Stimulated activated CD4-positive, alpha-beta T cell treated with anti-CD3 and anti-CD28 coated beads, Interleukin-1b, Interleukin-23, amount 100 ng/mL, for 48 hours (primary cell): ENCODE measurements at regions not wholly inside any gene's neighbourhood (a gene's known extent, or its start where the extent isn't known, plus 50 kb on each side); places are given as distances from the start of the nearest gene placed in this dataset.
"Not testable (repeated sequence)": the region's sequence is repeated elsewhere in the genome, so short reads cannot be mapped to it uniquely, and the experiment has no call there.

Experiments used
- DNase-seq: peaks from one replicate; pipeline ENCODE4 v3.0.0-alpha.2; 2020

GRCh38 chr10:117754770-117755658 lies 212.5 kb downstream of the EMX2 start:
- DNase-seq, result no peak

GRCh38 chr10:117755659-117756014 lies 213.1 kb downstream of the EMX2 start:
- DNase-seq, result no peak

- no peak for DNase-seq
Measured at GRCh38 chr10:117757086-117757720, 214.7 kb downstream of the EMX2 start.

GRCh38 chr10:117759266-117759665 lies 216.7 kb downstream of the EMX2 start:
- no peak for DNase-seq

GRCh38 chr10:117761695-117762094 lies 219.1 kb downstream of the EMX2 start:
- no peak for DNase-seq

GRCh38 chr10:117762126-117762818 lies 219.7 kb downstream of the EMX2 start:
- DNase-seq, result no peak

- no peak for DNase-seq
Measured at GRCh38 chr10:117762819-117763172, 220.2 kb downstream of the EMX2 start.

- DNase-seq, result no peak
Measured at GRCh38 chr10:117763528-117763927, 221.0 kb downstream of the EMX2 start.

GRCh38 chr10:117768333-117769042 lies 225.9 kb downstream of the EMX2 start:
- no peak for DNase-seq

- DNase-seq, result no peak
Measured at GRCh38 chr10:117775526-117775925, 233.0 kb downstream of the EMX2 start.

- DNase-seq, result not testable (repeated sequence)
Measured at GRCh38 chr10:117777222-117777621, 234.7 kb downstream of the EMX2 start.

GRCh38 chr10:117778241-117778640 lies 235.7 kb downstream of the EMX2 start:
- DNase-seq, result no peak

- DNase-seq, result no peak
Measured at GRCh38 chr10:117780411-117780810, 237.9 kb downstream of the EMX2 start.

- DNase-seq, result no peak
Measured at GRCh38 chr10:117781216-117781831, 238.8 kb downstream of the EMX2 start.

GRCh38 chr10:117782276-117782675 lies 239.7 kb downstream of the EMX2 start:
- DNase-seq, result no peak

GRCh38 chr10:117783698-117784395 lies 241.3 kb downstream of the EMX2 start:
- no peak for DNase-seq

- no peak for DNase-seq
Measured at GRCh38 chr10:117784776-117785175, 242.2 kb downstream of the EMX2 start.

GRCh38 chr10:117788911-117789310 lies 246.4 kb downstream of the EMX2 start:
- DNase-seq, result no peak

GRCh38 chr10:117790179-117790578 lies 247.6 kb downstream of the EMX2 start:
- DNase-seq, result no peak

- no peak for DNase-seq
Measured at GRCh38 chr10:117790621-117791020, 248.1 kb downstream of the EMX2 start.

- no peak for DNase-seq
Measured at GRCh38 chr10:117792214-117792613, 249.7 kb downstream of the EMX2 start.

- DNase-seq, result no peak
Measured at GRCh38 chr10:117796130-117796745, 250.5 kb downstream of the RAB11FIP2 start.
